Posterior vena cava (tissue), 2 donors: ENCODE measurements at regions not wholly inside any gene's neighbourhood (a gene's known extent, or its start where the extent isn't known, plus 50 kb on each side); places are given as distances from the start of the nearest gene placed in this dataset.

Source experiments
- DNase-seq: peaks from one replicate; pipeline ENCODE4 v3.0.0-alpha.2; 2020; ENCODE audit warnings: low spot score
- intact Hi-C, 2 donors: fragments of 100-400 bp; cut with DNase I; formaldehyde crosslinking; loops; one replicate each; pipeline versions ENCODE4 v1.14.1 to v1.14.2; 2022 to 2023
- donor health status: DM: yes; HTN: yes; CAD: no.
- donor health status: DM: yes; HTN: yes; CAD: no.

DNA sequence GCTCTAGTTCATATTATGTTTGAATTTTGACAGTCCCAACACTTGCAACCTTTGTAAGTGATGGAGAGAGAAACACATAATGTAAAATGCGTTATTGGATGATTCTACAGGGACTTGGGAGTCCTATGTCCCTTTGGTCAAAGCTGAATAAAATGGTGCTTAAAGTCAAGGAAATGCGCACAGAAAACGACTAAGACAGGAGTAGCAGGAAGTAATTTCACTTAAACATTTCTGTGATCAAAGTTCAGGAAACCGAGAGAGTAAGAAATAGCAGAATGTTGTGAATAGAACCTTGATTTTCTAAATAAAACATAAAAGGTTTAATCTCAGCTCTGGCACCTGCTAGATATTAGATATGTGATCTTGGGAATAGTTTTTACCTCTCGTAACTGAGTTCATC is 2339.2 kb downstream of the MAT2B start:
- intact Hi-C loops, result no loop called here
- no peak for DNase-seq

DNA sequence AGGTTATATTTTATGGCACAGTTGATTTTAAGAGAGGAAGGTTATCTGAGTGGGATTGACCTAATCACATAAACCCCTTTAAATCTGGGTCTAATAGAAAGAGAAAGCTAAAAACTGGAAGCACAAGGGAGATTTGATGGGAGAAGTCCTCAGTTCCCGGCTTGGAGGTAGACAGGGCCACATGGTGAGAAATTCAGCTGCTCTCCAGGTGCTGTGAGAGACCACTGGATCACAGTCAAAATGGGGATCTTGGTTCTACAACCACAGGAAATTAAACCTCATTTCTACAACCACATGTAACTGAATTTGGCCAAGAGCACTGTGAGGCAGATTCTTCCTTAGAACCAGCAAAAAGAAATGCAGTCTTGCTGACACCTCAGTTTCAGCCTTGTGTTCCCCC is 2352.7 kb downstream of the MAT2B start:
- DNase-seq, result no peak
- intact Hi-C loops, result no loop called here

DNA sequence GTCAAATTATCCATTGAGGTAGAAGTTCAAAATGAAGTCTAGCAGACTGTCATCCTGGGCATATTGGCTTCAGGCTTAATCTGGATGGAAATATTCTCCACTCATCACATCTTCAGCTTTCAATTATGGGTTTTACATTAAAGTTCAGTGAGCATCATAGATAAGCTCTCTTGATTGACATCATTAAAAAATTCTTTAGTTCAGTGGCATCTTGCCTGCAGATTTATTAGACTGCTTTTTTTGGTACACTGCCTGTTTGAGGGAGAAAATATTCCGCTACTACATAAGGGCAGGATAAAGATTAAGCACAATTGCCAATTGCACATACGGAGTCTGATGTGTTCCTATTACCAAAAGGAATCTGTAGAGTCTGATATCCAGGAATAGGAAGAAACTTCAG is 2353.8 kb downstream of the MAT2B start:
- no peak for DNase-seq
- intact Hi-C loops, result no loop called here

DNA sequence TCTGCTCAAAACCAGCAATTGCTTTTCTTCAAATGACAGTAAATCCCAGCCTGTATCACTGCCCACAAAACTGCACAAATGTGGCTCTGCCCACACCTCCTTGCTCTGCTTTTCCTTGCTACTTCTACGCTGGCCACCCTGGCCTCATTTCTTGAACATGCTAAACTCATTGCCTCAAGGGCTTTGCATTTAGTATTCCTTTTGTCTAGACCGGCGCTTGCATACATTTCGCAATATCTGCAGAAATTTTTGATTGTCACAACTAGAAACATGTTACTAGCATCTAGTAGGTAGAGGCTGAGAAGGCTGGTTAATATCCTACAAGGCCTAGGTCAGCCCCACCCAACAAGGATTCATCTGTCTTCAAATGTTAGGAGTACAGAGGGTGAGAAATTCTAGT is 2357.8 kb downstream of the MAT2B start:
- DNase-seq, result no peak
- intact Hi-C loops, result no loop called here

DNA sequence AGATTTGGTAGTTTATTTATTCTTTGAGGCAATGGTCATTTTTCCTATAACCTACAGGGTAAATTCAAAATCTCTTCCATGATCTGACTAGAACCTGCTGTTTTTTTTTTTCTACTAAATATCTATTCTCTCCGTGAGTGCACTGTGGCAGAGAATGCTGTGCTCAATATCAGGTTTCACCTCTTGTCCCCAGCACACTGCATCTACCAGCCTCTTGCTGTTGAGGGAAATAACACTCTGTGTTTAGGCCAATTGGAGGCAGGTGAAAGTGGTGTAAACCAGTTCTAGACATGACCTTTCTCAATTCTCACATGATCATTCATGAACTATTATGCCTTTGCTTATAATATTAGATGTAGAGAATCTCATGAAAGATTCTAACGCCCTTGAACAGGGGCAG is 2365.9 kb downstream of the MAT2B start:
- intact Hi-C loops, result no loop called here

DNA sequence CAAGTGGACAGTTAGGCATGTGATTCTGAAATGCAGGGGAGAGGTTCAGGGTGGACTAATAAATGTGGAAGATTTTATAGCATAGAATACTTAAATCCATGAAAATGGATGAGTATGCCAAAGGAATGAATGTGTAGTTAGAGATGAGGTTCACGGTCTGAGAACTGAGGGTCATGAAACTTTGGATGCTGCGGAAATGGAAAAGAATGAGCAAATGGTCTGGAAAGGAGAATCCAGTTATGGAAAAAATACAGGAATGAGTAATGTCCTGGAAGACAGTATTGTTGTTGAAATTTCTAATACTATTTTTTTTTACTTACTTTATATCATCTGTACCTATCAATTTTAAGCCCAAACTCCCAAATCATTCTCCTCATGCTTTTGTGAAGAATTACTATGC is 2369.4 kb downstream of the MAT2B start:
- DNase-seq, result no peak
- intact Hi-C loops, result no loop called here

More for the DNA sequence above, 2365.9 kb downstream of the MAT2B start:
- no peak for DNase-seq

DNA sequence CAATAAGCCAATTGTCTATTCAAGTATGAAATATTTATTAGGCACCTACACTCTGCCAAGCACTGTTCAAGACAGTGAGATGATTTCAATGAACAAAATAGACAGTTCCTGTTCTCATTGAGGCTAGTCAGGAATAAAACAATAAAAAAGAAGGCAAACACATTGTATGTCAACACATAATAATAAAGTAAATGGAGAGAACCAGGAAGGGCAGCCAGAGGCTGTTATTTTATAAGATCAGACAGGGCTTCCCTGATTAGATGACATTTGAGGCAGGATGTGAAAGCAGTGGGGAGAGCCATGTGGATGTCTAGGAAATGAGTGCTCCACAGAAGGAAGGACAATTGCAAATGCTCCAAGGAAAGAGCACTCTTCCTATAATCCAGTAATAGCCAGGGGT is 2371.1 kb downstream of the MAT2B start:
- intact Hi-C loops, result no loop called here
- no peak for DNase-seq

DNA sequence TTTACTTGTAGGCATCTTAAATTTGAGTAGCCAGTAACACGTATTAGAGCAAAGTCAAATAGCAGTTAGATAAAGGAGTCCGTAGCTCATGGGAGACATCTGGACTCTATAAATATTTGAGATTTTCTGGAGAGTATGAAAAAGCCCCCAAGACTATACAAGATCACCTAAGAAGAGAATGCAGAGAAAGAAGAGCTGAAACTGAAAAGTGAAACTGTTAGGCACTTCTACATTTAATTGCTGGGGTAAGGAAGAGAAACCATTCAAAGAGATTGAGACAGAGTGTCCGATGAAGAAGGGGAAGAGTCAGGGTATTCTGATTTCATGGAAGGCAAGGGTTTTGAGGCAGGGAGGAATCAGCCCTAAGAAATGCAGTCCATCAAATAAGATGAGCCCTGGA is 2372.1 kb downstream of the MAT2B start:
- intact Hi-C loops, result no loop called here
- DNase-seq, result no peak

DNA sequence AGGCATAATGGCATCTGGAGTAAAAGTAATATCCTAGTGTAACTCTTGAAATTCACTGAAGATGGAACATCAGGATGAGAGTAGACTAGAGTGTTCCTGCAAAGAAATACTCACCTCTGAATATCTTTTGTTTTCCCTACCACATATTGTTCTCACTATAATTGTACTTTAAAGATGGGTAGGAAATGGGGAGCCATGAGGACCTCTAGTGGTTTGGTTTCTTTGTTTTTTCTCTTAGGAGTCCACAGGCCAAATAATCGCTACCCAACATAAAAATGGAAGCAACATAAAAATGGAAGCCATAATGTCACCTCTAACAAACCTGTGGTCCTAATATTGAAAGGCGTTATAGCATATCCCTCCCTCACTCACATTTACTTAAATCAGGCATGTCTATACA is 2375.8 kb downstream of the MAT2B start:
- intact Hi-C loops, result no loop called here
- DNase-seq, result no peak

DNA sequence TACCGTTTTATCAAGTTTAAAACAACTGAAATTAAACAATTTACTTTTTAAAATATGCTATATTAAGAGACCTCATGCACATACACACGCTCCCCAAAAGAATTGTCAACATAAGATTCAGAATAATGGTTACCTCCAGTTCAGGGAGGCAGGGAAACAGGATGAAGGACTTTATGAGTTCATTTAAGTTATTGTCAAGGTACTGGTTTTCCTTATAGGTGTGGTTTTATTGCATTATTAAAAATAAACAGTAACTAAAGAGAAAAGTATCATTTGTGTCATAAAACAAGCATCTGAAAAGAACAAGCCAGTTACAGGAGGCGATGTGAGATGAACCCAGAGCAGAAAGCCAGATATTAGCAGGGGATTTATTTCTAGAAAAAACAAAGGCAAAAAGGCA is 2376.7 kb downstream of the MAT2B start:
- no peak for DNase-seq
- intact Hi-C loops, result no loop called here

DNA sequence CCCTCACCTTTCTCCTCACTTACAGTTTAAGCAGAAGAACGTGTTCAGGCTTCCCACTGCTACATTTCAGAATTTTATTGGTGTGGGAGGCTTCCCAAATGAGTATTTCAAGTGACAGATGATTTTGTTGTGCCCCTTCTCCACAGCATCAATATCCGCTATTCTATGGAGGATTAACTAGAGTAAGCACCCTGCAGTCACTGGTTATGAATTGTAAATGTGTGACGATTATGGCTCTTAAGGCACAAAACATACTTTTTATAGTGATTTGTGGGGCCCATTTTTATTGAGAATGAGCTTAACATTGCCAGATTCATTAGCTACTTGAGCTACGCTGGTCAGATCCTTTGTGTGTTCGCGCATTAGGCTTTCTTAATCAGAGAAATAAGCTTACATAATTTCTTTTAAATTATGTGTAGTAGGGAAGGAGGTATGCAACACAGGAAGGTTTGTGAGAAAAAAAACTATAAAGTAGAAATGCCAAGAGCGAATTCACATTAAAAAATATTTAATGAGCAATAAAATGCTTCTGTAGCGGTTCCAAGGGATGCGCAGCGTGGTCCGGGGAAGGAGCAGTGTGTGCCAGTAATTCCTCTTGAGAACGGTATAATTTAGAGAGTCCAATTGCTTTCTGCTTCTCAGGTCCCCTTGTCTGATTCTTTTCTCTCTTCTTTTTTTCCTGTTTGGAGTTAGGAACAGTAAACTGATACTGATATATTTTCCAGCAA is 2380.4 kb downstream of the MAT2B start:
- intact Hi-C loops, result no loop called here
- DNase-seq, result no peak

DNA sequence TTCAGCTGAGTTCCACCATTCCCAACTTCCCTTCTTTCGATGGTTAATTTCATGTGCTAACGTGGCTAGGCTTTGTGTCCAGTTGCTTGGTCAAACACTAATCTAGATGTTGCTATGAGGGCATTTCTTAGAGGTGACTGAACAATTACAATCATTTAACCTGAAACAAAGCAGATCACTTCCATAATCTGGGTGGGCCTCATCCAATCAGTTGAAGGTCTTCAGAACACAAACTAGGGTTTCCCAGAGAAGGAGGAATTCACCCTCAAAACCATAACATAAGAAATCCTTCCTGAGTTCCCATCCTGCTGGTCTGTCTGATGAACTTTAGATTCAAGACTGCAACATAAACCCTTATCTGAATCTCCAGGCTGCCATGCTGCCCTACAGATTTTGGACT is 2381.7 kb downstream of the MAT2B start:
- no peak for DNase-seq
- intact Hi-C loops, result no loop called here

DNA sequence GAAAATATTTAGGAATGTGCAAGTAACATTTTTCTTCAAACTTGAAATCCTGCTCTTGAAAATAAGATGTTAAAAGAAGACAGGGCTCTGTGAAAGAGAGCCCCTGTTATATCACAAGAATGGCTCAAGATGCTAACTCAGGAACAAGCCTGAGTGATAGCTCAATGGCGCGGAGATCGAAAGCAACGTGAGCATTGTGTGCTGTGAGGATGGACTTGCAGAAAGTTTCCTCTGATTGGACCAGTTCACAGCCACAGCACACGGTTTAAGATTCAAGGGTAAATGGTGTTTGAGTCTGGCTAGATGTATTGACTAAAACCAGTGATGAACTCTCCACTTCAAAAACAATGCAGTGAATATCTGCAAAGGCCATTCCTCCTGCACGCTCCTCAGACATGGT is 2387.0 kb downstream of the MAT2B start:
- intact Hi-C loops, result no loop called here
- DNase-seq, result no peak

DNA sequence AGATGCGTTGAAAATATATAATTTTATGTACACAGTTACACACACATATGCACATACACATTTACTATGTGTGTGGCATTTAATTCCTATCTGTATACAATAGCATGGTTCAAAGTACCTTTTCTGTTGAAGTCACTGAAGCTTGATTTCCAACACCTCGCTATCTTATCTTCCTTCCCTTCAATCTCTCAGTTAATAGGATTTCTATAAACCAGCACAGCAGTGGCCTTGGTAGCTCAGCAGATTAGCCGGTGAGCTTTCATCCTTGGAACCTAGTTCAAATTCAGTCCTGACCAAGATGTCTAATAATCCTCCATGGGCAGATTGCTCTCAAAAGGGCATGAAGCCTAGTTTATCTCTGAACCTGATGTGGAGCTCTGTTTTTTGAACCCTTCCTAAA is 2389.5 kb downstream of the MAT2B start:
- DNase-seq, result no peak
- intact Hi-C loops, result no loop called here

DNA sequence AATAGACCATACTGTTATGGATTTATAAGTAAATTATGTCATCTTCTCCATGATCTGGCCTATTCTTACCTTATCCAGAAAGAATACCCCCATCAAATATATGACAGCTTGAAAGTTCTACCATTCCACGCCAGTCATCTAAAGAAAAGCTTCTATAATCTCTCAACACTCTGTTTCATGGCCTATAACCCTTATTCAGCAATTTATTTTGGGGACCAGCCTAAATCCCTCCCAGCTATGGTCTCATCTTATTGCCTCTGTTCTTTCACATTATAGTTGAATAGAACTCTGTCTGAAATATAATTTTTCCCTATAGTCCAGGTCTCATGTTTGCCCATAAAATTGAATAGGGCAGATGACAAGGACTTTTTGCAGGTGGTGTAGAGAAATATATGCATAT is 2387.6 kb upstream of the WWC1 start:
- intact Hi-C loops, result no loop called here

DNA sequence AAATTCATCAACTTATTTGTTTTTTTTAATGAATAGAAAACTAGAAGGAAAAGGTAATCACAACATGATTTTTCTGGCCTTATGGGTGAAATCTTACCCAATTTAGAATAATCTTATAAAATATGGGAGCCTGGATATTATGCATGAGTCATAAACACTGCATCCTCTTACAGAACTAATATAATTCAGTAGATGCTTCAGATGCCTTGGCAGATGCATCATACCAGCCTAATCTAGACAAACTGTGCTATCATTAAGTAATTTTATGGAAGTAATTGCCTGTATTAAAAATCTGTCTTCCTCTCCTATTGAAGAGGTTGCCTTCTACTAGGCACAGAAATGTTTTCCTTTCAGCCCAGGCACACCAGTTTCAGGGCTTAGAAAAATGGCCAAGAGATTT is 2384.6 kb upstream of the WWC1 start:
- intact Hi-C loops, result no loop called here
- DNase-seq, result no peak

More for the DNA sequence above, 2387.6 kb upstream of the WWC1 start:
- DNase-seq, result no peak

DNA sequence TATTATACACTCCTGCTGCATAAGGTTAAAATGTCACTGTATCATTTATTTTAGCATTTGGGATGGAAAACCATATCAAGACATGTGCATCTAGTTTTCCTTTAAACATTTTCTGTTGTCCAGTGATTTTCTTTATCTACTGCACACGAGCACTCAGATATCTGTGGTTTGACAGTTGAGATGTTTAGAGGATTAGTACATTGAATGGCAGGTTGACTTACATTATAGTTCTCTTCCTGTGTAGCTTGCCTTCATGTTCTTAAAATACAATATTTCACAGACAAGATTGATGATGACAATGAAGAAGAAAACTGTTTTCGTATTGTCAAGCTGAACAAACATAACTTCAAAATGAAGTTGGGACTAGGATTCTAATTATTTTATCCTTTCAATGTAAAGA is 2378.4 kb upstream of the WWC1 start:
- intact Hi-C loops, result no loop called here
- no peak for DNase-seq

DNA sequence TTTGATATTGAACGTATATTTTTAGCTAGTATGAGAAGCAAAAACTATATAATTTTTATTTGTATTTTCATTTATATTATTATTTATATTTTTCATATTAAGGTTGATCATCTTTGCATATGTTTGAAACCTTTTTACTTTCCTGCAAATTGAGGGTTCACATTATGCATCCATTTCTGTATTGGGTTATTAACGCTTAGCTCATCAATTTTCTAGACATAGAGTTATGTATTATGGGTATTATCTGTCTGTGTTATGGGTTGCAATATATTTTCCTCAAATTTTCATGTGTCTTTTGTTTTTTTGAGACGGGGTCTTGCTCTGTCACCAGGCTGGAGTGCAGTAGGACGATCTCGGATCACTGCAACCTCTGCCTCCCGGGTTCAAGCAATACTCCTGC is 2377.0 kb upstream of the WWC1 start:
- intact Hi-C loops, result no loop called here
- no peak for DNase-seq

DNA sequence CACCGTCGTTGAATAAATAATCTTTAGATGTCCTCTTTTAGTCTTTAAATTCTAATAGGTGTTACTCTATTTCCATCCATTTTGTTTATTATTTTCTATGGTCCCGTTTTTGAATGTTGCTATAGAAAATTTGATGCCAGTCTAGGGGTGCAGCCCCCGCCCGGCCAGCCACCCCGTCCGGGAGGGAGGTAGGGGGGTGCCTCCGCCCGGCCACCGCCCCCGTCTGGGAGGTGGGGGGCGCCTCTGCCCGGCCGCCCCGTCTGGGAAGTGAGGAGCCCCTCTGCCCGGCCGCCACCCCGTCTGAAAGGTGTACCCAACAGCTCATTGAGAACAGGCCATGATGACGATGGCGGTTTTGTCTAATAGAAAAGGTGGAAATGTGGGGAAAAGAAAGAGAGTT is 2372.2 kb upstream of the WWC1 start:
- intact Hi-C loops, result no loop called here

DNA sequence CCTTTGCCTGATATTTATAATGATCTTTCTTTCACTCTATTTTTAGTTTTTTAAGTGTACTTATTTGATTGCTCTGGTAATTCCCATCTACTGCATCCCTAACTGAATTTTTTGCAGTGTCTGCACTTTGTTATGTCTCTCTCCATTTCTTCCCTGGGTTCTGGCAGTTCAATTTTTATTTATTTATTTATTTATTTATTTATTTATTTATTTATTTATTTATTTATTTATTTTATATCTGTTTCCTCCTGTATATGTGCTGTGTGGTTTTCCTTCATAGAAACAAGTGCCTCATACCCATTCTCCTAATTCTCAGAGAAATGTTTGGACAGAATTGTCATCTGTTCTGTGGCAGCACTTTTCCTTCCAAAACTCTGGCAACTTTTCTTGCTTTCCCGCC is 2370.8 kb upstream of the WWC1 start:
- intact Hi-C loops, result no loop called here
- DNase-seq, result no peak

More for the DNA sequence above, 2372.2 kb upstream of the WWC1 start:
- no peak for DNase-seq

DNA sequence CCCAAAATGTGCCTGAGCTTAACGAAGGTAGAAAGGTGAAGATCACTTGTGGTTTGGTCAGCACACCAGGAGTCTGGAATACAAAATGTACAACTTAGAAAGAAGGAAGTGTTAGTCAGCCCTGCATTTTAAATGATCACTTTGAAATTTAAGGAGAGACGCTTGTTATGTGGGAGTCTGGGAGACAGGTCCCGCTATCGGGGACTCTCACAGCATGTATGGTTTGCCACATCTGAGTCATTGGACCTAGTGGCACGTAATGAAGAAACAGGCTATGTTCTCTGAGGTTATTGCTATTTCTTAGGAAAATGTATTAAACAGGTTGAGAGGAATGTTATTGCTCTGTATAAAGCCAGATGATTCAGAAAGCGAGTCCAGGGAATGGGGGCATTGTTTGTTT is 2362.5 kb upstream of the WWC1 start:
- intact Hi-C loops, result no loop called here
- no peak for DNase-seq

DNA sequence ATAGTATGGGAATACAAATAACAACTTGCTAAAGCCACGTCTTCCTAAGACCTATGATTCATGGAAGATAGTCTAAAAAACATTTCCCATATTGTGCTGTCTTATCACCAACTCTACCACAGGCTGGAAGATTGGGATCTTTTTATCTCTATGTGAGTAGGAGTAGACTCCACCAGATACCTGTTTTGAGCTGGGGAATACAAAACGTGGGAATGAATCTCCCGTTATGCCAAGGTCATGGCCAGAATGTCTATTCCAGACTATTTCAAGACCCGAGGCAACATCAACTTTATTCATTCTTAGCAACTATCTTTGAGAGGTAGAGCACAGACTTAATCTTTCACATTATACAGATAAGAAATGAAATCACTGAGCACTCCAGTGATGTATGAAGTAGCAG is 2350.9 kb upstream of the WWC1 start:
- intact Hi-C loops, result no loop called here
- DNase-seq, result no peak
